ENCODE measurements at regions not wholly inside any gene's neighbourhood (a gene's known extent, or its start where the extent isn't known, plus 50 kb on each side); places are given as distances from the start of the nearest gene placed in this dataset.

DNA sequence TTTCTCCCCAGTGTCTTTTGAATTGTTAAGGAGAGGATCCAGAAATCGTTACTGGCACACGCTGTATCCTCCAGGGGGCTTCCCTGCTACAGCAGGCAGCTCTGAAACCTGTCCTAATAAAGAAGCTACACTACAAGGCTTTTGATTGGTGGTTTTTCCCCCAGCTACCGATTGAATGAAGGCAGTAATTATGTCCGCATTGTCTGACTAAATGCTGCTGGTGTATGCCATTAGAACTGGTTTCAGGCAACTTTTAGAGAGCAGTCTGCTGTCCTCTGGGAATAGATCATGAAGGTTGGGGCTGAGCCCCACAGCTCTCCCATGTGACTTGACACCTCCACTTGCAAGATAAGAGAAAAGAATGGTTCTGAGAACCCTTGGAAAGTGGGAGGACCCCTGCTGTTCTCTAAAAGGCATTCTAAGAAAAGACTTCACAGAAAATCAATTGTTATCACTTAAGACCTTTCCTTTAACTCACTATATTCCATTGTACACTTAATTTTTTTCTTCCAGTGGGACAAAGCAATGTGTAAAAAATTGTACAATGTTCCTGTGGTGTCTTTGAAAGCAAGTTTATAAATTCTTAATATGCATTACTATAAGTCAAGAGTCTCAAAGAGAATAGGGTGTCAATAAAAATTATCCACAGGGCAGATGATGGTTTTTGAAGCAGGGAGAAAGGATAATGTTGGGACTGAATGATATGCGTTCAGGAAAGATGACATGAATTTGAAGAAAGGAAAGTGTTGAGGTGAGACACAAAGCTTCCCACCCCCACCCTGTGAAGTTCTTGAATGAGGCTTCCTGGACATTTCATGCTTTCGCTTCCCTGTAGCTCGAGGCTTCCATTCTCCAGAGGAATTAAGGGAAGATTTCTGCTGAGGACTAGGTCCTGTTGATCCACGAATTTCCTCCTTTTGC is 53.0 kb upstream of the DAZL start:
- no peak for DNase-seq (ENCODE audit: low read depth in 2 of 2)

DNA sequence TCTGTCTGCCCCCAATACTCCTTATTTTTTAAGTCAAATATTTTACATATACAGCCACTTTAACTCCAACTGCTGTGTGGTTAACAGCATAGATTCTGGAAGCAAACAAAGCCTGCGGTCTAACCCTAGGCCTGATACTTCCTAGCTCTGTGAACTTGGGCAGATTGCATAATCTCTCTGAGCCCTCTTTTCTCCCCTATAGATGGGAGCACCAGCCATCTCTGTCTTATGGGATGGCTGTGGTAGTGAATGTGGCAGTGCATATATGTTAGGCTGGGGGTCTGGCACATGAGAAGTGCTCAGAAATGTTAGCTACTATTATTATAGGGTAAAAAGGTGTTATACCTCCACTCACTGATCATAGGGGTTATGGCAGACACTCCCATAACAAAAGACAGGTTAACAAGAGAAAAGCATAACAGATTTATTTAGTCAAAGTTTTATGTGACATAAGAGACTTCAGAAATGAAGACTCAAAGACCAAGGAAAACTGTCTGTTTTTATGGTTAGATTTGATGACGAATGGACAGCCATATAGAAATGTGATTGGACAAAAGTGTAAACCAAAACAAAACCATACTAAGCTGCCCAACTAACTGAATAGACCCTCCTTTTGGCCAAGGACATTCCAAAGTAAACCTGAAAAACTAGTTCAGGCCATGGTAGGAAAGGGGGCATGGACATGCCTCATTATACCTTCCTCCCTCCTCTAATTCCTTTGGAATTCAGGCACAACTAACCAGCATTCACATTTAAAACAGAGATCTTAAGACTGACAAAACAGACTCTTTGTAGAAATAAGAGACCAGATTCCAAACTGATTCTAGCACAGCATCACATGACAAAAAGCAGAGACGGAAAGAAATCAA is 53.9 kb upstream of the DAZL start:
- DNase-seq (ENCODE audit: low read depth in 2 of 2), result no peak

DNA sequence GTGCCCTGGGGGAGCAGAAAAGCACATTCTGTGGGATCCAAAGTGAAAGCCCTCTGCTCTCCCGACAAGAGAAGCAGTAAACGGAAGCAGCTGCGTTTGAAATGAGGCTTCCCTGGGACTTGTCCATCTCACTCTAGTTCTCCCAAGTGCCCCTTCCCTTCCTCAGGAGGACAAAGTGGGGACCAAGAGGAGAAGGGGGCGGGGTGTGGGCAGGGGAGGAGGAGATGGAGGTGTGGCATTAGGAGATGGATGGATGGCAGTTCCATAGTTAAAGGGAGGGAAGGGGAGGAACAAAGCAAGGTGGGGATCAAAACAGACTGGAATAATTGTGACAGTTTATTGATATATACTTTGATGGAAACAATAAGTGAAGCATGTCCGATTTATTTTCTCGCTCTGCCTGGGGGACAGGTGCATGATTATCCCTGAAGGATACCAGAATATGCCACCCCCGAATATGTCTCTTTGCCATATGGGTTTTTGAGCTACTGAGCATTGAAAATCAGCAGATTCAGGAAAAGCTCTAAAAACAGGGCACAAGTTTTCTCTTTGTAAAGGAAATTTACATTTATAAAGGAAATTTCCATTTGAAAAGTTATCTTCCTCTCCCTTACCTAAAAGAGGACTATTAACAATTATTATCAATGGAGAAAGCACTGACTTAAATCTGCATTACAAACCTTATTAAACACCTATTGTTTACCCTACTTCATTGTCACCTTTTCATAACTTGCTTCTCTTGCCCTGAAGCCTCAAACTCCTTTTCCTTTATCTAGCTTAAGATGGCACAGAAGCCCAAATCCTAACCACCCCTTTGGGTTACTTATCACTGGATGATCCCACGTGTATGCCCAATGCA is 58.9 kb upstream of the DAZL start:
- no peak for DNase-seq (ENCODE audit: low read depth in 2 of 2)

DNA sequence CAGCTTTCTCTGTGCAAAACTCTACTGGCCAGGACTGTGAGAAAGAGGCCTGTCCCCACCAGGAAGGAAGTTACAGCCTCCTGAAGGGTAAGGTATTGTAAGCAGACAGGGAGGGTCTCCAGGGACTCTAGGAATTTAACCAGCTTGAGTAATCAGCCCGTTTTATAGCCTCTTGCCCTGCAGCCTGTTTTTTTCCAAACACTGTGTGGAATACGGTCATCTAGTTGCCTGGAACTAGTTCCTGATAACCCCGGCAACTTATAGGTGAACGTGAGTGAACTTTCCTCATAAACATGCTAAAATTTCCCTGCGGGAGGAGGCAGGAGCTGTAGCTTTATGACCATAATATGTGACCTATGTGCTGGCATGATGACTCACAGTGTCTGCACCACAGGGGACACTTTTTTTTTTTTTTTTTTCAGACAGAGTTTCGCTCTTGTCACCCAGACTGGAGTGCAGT is 60.1 kb upstream of the DAZL start:
- no peak for DNase-seq (ENCODE audit: low read depth in 2 of 2)

DNA sequence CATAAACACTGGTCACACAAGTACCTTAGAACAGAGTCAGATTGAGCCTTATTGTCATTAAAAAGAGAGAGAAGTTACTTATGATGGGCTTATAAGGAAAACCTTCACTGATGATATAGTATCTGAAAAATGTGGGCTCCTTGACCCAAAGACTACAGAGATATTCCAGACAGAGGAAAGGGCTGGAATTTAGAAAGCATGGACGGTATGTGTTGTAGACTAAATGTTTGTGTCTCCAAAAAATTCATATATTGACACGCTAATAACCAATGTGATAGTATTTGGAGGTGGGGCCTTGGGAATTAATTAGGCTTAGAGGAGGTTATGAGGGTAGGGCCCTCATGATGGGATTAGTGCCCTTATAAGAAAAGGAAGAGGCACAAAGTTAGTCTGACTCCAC is 61.0 kb upstream of the DAZL start:
- no peak for DNase-seq (ENCODE audit: low read depth in 2 of 2)

DNA sequence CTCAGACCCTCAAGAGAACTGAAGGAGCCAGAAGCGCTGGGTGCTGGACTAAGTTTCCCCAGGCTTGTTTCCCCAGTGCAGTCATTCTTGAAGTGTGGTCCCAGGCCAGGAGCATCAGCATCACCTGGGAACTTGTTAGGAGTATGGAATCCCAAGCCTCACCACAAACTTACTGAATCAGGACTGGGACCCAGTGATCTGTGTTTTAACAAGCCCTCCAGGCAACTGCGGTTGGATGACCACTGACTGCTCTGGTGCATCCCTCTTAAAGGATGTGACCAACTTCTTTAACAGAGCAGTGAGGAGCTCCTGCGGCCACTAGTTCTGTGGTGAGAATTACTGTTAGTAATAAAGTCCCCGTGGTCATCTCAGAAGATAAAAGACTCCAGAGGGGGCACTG is 62.4 kb upstream of the DAZL start:
- DNase-seq (ENCODE audit: low read depth in 2 of 2), result no peak

DNA sequence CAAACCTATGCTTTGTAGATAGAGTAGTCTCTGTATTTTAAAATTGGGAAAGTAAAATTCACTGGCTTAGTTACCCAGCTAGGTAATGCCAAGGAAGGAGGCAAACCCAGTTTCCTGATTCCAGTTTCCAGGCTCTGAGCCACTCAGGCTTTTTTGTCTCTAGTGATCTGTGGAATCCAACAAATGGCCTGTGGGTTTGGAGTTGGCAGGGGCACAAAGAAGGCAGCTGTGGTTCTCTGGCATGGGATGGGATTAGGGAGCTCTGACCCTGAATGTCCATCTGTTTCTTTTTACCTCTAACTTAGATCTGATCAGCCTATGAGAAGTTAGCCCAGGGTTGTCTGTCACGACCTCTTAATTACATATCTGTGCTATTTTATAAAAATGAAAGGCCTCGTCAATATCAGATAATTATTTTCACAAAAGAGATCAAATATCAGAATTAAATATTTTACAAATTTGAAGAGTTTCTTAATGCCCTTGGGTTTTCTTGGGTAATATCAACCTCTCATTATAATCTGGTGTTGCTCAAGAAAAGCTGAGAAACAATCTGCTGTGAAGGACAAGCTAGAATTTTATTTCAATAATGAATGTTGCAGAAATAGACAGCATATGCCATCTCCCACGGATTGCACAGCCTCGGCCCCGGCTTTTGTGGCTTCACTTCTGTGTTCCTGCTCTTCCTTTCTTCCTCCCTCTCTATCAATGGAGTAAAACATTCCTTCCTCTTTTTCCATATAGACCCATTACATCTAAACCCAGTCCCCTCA is 63.7 kb upstream of the DAZL start:
- DNase-seq (ENCODE audit: low read depth in 2 of 2), result no peak

DNA sequence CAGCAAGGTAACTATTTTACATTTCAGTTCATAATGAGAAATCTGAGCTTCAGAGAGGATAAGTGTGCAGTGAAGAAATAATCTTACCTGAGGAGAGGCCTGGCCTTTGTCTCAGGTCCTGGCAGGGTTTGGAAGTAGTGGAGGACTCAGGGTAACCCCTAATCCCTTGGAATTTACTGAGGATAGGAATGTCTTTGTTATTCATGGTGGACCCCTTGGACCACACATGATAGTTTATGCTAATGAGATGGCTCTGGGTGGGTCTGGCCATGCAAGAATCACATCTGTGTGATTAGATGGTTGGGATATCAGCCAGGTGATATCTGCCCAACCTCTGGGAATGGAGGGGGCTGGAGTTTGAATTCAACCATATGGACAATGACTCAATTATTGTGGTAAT is 65.0 kb upstream of the DAZL start:
- no peak for DNase-seq (ENCODE audit: low read depth in 2 of 2)

DNA sequence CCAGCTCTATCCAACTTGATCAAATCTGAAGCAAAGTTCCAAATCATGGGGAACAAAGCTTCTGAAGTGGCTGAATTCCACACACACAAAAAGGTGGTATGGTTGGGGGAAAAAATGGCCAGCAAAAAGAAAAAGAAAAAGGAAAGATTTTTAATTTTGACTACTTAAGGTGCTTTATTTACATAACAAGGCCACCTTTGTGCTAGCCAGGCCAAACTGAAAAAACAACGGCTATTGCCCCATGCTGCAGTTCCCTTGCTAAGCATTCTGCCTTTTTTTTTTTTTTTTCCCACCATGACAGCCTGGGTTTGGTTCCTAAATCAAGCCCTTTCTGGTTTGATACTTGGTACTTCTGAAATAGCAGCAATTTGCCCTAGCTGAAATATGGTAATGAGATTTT is 66.5 kb upstream of the DAZL start:
- no peak for DNase-seq (ENCODE audit: low read depth in 2 of 2)

DNA sequence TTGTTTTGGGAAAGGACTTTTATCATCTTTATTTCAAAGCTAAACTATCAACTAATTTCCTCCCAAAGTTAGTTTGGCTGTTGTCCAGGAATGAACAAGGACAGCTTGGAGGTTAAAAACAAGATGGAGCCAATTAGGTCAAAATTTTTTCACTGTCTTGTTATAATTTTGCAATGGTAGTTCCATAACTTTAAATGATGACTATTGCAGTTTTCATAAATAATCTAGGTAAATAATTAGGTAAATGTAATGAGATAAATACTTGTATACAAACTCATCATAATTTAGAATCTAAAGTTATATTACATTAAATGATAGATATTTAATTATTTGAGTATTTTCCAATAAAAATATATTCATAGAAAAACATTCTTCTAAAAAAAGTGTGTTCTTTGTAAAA is 68.3 kb upstream of the DAZL start:
- DNase-seq (ENCODE audit: low read depth in 2 of 2), result no peak

DNA sequence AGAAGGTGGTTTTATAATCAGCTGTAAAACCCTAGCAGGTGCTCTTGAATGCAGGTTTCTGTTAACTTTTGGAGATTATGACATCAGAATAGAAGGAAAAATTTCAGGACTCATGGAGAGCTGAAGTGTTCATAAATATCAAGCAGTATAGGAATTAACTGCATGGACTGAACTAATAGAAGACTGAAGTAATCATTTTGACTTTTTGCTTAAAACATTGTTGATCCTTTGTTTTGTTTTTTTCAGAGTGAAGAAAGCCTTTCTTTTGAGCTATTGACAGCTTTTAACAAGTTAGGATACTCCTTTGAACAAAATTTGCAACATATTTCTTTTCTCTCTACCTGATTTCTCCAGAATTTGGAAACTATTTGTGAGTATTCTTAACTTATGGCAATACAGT is 70.6 kb upstream of the DAZL start:
- DNase-seq (ENCODE audit: low read depth in 2 of 2), result no peak

DNA sequence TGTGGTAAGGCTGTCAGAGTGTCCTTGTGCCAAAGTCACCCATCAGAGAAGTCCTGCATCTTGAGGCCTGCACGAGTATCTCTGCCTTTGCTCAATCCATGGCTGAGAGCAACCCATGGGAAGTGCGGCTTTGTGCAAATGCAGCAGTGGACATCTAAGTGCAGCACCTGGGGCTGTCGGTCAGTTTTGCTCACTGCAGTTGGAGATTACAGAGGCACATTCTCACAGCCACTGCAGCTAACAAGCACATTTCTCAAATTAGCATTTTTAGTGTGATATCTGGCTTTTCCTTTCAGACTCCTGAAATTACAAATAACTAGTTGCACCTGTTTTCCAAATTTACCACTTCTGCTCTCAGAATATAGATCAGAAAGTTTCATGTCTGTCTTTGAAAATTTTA is 81.5 kb upstream of the DAZL start:
- DNase-seq (ENCODE audit: low read depth in 2 of 2), result no peak

DNA sequence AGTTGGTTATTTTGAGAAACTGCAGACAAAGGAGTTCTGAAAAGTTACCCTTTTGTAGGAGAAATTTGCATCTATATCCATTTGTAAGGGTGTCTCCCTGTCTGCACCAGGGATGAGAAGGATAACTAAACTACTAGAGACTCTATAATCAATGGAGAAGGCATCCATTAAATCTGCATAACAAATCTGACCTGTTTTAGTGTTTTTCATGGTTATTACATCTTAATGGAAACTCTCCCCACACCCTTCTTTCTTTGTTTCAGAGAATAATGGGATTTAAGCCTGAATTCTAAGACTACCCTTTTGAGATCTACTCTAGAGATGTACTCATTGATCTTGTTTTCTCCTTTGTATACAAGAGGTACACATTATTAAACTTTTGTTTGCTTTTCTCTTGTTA is 82.0 kb upstream of the DAZL start:
- DNase-seq (ENCODE audit: low read depth in 2 of 2), result no peak

DNA sequence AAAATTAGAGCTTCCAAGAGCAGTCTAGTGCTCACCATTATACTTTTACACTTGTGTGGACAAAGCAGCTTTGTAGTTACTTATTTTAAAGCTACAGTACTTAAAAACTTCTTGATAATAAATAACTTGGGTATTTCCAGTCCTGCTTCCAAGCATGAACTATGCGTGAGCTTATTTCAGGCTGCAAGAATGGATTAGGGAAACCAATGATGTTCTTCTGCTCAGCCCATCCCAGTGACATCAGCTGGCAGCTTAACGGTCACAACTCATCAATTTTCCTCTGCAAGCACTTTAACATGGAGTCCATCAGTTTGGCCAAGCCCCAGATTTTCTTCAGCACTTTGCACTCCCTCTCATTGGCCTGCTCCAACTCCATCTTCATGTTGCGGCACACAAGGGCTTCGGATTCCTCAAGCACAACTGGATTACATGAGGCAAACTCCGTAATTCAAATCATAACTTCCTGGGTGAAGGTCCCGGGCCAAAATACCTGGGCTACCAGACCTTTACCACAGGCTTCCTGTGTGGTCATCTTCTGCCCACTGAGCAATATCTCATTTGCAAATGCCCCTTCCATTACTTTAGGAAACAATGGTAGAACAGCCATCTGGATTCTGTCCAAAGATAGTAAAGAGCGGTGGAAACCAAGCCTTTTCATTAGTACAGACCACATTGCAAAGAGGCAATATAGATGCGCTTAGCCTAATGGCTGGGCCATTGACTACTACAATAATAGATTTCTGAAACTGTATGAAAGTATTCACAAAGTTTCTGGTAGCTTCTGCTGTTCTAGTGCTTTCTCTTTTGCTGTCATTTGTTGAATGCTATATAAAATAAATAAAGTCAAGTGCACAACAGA is 87.5 kb upstream of the DAZL start:
- DNase-seq (ENCODE audit: low read depth in 2 of 2), result no peak

DNA sequence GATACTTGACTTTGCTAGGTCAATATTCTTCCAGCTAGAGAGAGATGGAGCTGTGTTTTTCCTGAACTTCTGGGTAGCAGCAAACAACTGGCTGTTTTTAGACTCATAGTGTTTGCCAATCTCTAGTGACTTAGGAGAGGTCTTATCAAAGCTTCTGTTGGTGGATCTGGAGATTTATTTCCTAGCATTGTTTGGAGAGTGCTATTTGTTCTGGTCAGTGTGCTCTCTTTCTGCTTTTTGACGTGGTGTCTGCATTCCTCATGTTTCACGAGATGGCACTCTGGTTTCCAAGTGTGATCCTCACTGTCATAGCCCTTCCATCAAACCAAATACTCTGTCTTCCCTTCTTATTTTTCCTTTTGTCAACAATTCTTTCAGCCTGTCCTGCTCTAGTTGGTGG is 88.6 kb upstream of the DAZL start:
- DNase-seq (ENCODE audit: low read depth in 2 of 2), result no peak

DNA sequence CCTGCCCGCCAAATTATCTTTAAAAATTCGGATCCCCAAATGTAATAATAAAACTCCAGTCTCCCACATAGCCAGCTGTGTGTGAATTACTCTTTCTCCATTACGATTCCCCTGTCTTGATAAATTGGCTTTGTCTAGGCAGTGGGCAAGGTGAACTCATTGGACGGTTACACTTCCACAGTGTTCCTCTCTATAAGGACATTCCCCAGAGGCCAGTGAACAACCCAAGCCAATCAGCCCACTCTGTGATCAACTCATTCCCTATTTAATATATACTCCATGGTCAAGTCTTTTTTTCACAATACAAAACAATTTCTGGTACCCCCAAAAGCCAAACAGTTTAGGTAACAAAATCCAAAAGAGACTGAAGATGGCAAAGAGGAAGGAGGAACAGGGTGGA is 90.5 kb upstream of the DAZL start:
- no peak for DNase-seq (ENCODE audit: low read depth in 2 of 2)

DNA sequence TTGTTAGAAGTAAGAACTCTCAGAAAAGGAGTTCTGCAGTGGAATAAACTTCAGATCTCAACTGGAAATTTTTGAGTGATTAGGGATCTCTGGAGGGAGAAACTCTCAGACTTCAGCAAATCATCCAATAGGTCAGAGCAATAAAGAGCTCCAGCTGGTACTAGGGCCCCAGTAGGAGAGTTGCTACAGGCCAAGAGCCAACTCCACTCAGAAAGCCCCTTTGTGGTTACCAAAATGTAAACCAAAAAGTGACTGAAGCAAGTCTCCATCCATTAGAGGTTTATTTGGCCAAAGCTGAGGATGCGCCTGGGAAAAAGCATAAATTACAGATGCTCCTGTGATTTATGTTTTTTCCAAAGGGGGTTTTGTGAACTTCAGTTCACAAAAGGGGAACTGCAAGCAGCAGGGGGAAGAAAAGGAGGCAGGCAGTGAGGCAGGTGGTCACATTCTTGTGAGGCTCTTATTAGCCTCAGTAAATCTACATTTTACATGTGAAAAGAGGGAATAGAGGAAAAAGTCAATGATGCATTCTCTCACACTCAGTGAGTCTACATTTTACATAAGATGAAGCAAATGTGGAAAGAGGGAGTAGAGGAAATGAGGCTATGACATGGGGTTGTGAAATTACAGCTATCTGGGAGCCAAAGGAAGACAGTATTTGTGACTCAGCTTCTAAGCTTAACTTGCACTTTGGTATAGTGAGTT is 92.4 kb upstream of the DAZL start:
- DNase-seq (ENCODE audit: low read depth in 2 of 2), result no peak

DNA sequence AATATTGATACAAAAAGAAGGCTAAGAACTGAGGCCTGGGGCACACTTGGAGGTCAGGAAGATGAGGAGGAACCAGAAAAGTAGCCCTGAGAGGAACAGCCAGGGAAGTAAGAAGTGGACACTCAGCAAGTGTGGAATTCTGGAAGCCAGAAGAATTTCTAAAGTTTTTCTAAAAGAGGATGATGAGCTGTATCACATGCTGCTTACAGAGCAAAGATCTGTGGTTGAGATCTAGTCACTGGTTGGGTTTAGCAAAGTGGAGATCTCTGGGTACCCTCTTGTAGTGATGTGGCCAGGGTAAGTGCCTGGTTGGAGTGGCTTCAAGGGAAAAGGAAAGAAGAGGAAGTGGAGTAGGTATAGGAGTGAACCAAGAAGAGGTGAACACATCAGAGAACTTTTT is 95.4 kb upstream of the DAZL start:
- no peak for DNase-seq (ENCODE audit: low read depth in 2 of 2)

DNA sequence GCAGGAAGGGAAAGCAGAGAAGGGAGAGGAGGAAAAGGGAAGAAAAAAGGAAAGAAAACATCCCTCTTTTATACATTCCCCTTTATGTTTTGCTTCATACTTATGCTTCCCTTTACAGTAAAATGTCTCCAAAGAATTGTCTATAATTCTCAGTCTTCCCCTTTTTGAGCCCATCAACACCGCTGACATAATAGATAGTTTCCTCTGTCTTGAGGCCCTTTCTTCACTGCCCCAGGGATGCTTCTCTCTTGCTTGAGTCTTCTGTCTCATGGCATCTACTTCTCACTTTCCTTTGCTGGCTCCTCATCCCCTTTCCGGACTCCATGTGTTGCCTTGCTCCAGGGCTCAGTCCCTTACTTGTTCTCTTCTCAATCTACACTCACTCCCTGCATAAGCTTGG is 99.7 kb upstream of the DAZL start:
- no peak for DNase-seq (ENCODE audit: low read depth in 2 of 2)

DNA sequence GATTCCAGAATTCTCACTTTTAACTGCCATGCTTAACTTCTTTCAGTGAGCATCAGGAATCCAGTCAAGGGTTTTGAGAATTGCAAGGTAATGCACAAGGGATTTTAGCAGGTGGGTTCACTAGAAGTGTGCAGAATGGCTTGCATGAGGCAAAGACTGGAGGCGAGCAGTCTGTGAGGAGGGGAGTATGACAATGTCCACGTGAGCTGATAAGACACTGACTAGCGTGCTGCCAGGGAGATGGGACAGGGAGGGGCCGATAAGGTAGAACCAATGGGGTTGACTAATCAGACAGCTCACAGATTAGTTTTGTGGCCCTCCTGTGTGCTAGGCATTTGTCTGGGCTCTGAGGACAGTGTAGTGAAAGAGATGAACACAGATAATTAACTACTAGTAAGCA is 102.0 kb upstream of the DAZL start:
- DNase-seq (ENCODE audit: low read depth in 2 of 2), result no peak
